ENCODE measurements at regions not wholly inside any gene's neighbourhood (a gene's known extent, or its start where the extent isn't known, plus 50 kb on each side); places are given as distances from the start of the nearest gene placed in this dataset.

- H3K4me2 ChIP-seq (ENCODE audit: unreplicated experiment) = no peak overlapping the region
- in situ Hi-C loops (cut with MboI) = no loop called here
- 1 to 3% methylated on average over 3 of the region's 3 CpGs for WGBS, 2 experiments (ENCODE audit: low coverage in 1 of 2, low lambda C conversion rate in 2 of 2, missing lambda C conversion rate in 2 of 2)
- no peak overlapping the region for H2AFZ ChIP-seq
- H3K27me3 ChIP-seq (replicated peaks; ENCODE audit: insufficient read depth) = no peaks in the 10 kb centered on the region
- H3K4me3 ChIP-seq = no peak overlapping the region
- no peaks in the 10 kb centered on the region; the same call in 1 of the 2 replicates for H4K20me1 ChIP-seq (ENCODE audit: insufficient read depth)
- no peaks in the 10 kb centered on the region for H3K9me3 ChIP-seq (ENCODE audit: low read depth)
- H3K9ac ChIP-seq = no peak overlapping the region
- H3K9me2 ChIP-seq (ENCODE audit: insufficient read depth) = no peaks in the 10 kb centered on the region
- no peak overlapping the region for H3K27ac ChIP-seq
- H3K79me2 ChIP-seq (ENCODE audit: insufficient read depth) = no peaks in the 10 kb centered on the region
- H3K4me1 ChIP-seq (ENCODE audit: insufficient read depth) = no peaks in the 10 kb centered on the region
- H3F3A ChIP-seq (ENCODE audit: insufficient read depth) = no peaks in the 10 kb centered on the region
- no peak for TF ChIP-seq EZH2 (IDR thresholded peaks at IDR 0.05; ENCODE audit: insufficient read depth, poor library complexity, severe bottlenecking)
- TF ChIP-seq EZH2phosphoT487 (IDR thresholded peaks at IDR 0.05; ENCODE audit: insufficient read depth, low read depth) = no peak
- no peak for DNase-seq
- H3K36me3 ChIP-seq (ENCODE audit: low read depth) = no peaks in the 10 kb centered on the region
These were observed 303.8 kb upstream of the LRRC7 start for GRCh38 chr1:69263921-69264391.

- H3K9ac ChIP-seq = no peak overlapping the region
- H3F3A ChIP-seq (ENCODE audit: insufficient read depth) = no peaks in the 10 kb centered on the region
- H3K9me3 ChIP-seq (ENCODE audit: low read depth) = no peaks in the 10 kb centered on the region
- H2AFZ ChIP-seq = no peak overlapping the region
- TF ChIP-seq EZH2phosphoT487 (IDR thresholded peaks at IDR 0.05; ENCODE audit: insufficient read depth, low read depth) (no peak), EZH2 (IDR thresholded peaks at IDR 0.05; ENCODE audit: insufficient read depth, poor library complexity, severe bottlenecking) (no peak)
- H3K27ac ChIP-seq = no peak overlapping the region
- in situ Hi-C loops (cut with MboI) = no loop called here
- WGBS, 2 experiments (ENCODE audit: low coverage in 1 of 2, low lambda C conversion rate in 2 of 2, missing lambda C conversion rate in 2 of 2) = 23 to 44% methylated on average over 2 of the region's 2 CpGs
- DNase-seq = no peak
- H3K9me2 ChIP-seq (ENCODE audit: insufficient read depth) = no peaks in the 10 kb centered on the region
- H3K36me3 ChIP-seq (ENCODE audit: low read depth) = no peaks in the 10 kb centered on the region
- H4K20me1 ChIP-seq (ENCODE audit: insufficient read depth) = no peaks in the 10 kb centered on the region; the same call in 1 of the 2 replicates
- no peak overlapping the region for H3K4me3 ChIP-seq
- no peaks in the 10 kb centered on the region for H3K27me3 ChIP-seq (replicated peaks; ENCODE audit: insufficient read depth)
- H3K4me1 ChIP-seq (ENCODE audit: insufficient read depth) = no peaks in the 10 kb centered on the region
- no peak overlapping the region for H3K4me2 ChIP-seq (ENCODE audit: unreplicated experiment)
- H3K79me2 ChIP-seq (ENCODE audit: insufficient read depth) = no peaks in the 10 kb centered on the region
These were observed 298.2 kb upstream of the LRRC7 start for GRCh38 chr1:69269491-69269890.

GRCh38 chr1:69271587-69272125 lies 296.1 kb upstream of the LRRC7 start:
- H3K27ac ChIP-seq = no peak overlapping the region
- no peaks in the 10 kb centered on the region for H3K9me3 ChIP-seq (ENCODE audit: low read depth)
- no peak overlapping the region for H3K4me3 ChIP-seq
- H3F3A ChIP-seq (ENCODE audit: insufficient read depth) = no peaks in the 10 kb centered on the region
- H3K9ac ChIP-seq = no peak overlapping the region
- H3K9me2 ChIP-seq (ENCODE audit: insufficient read depth) = no peaks in the 10 kb centered on the region
- no peak for DNase-seq
- TF ChIP-seq EZH2phosphoT487 (IDR thresholded peaks at IDR 0.05; ENCODE audit: insufficient read depth, low read depth) = no peak
- TF ChIP-seq EZH2 (IDR thresholded peaks at IDR 0.05; ENCODE audit: insufficient read depth, poor library complexity, severe bottlenecking) = no peak
- no peaks in the 10 kb centered on the region for H3K36me3 ChIP-seq (ENCODE audit: low read depth)
- H4K20me1 ChIP-seq (ENCODE audit: insufficient read depth) = no peaks in the 10 kb centered on the region; the same call in 1 of the 2 replicates
- no peaks in the 10 kb centered on the region for H3K27me3 ChIP-seq (replicated peaks; ENCODE audit: insufficient read depth)
- H3K79me2 ChIP-seq (ENCODE audit: insufficient read depth) = no peaks in the 10 kb centered on the region
- H3K4me1 ChIP-seq (ENCODE audit: insufficient read depth) = no peaks in the 10 kb centered on the region
- no peak overlapping the region for H3K4me2 ChIP-seq (ENCODE audit: unreplicated experiment)
- H2AFZ ChIP-seq = no peak overlapping the region
- in situ Hi-C loops (cut with MboI) = no loop called here
- WGBS, 2 experiments (ENCODE audit: low coverage in 1 of 2, low lambda C conversion rate in 2 of 2, missing lambda C conversion rate in 2 of 2) = 1 to 2% methylated on average over 5 of the region's 5 CpGs

GRCh38 chr1:69272684-69273083 lies 295.0 kb upstream of the LRRC7 start:
- no peak for TF ChIP-seq EZH2phosphoT487 (IDR thresholded peaks at IDR 0.05; ENCODE audit: insufficient read depth, low read depth)
- no peak for TF ChIP-seq EZH2 (IDR thresholded peaks at IDR 0.05; ENCODE audit: insufficient read depth, poor library complexity, severe bottlenecking)
- 51 to 62% methylated on average over 4 of the region's 4 CpGs for whole genome bisulfite sequencing, 2 experiments (ENCODE audit: low coverage in 1 of 2, low lambda C conversion rate in 2 of 2, missing lambda C conversion rate in 2 of 2)
- Histone ChIP-seq H3K27me3 (replicated peaks; ENCODE audit: insufficient read depth) (no peaks in the 10 kb centered on the region), H3K4me1 (ENCODE audit: insufficient read depth) (no peaks in the 10 kb centered on the region), H3K79me2 (ENCODE audit: insufficient read depth) (no peaks in the 10 kb centered on the region), H4K20me1 (ENCODE audit: insufficient read depth) (no peaks in the 10 kb centered on the region; the same call in 1 of the 2 replicates), H3K9me2 (ENCODE audit: insufficient read depth) (no peaks in the 10 kb centered on the region), H3K4me2 (ENCODE audit: unreplicated experiment) (no peak overlapping the region), H3K9ac (no peak overlapping the region), H3K9me3 (ENCODE audit: low read depth) (no peaks in the 10 kb centered on the region), H3K4me3 (no peak overlapping the region), H2AFZ (no peak overlapping the region), H3K27ac (no peak overlapping the region), H3K36me3 (ENCODE audit: low read depth) (no peaks in the 10 kb centered on the region), H3F3A (ENCODE audit: insufficient read depth) (no peaks in the 10 kb centered on the region)
- in situ Hi-C loops (cut with MboI) = no loop called here
- no peak for DNase-seq

All from GM23248 (cell line).